Germinal center (tissue), 1 donor: ENCODE measurements at regions not wholly inside any gene's neighbourhood (a gene's known extent, or its start where the extent isn't known, plus 50 kb on each side); places are given as distances from the start of the nearest gene placed in this dataset.

Experiments used
- DNase-seq: peaks from one replicate; pipeline ENCODE4 v3.0.0; 2012; ENCODE audit warnings: mixed read lengths, low spot score

DNA sequence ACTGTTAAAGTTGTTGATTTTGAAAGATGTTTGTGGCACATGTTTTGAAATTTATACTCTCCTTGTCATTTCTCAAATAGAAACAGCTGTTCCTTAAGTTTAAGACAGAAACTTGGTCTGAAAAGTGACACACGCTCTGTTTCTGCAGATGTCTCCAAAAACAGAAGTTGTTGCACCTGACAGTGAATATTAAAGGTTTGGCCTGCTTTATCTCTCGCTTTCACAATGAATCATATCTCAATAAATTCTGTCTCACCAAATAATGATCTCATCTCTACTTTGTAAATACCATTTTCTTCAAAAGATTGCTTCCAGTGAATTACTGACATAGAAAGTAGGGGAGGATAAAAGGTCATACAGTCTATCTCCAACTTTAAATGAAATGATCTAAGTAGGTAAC, 294.9 kb upstream of the SYT4 start:
- DNase-seq = no peak

DNA sequence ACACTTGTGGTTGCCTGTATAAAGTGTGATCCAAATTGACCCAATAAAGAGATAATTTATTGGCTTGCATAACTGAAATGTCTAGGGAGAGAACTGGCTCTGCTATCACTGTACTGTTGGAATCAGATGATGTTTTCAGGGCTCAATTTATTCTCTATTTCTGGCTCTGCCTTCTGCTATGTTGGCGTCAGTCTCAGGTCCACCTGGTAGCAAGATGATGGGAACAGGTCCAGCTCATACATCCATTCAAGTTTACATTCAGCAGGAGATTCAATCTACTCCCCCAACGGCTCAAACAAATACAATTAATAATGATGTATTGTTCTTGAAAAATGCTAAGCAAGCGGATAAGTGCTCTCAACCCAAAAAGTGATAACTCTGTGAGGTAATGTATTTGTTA, 297.7 kb upstream of the SYT4 start:
- DNase-seq = no peak

DNA sequence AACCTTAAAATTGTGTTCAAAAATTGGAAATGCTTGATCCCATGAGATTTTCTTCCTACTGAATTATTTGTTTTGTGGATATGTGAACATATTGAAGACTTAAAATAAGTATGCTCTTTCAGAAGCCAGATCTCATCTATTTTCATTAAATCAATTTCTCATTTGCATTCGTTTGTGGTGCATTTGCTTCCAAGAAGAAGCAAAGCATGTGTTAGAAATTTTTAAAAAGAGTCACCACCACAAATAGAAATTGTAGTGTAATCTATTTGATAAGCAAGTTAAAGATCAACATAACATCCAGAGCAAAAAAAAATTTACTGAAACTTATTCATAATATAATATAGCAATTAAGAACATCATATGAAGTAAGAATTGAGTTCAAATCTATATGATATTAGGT, 300.9 kb upstream of the SYT4 start:
- no peak for DNase-seq

DNA sequence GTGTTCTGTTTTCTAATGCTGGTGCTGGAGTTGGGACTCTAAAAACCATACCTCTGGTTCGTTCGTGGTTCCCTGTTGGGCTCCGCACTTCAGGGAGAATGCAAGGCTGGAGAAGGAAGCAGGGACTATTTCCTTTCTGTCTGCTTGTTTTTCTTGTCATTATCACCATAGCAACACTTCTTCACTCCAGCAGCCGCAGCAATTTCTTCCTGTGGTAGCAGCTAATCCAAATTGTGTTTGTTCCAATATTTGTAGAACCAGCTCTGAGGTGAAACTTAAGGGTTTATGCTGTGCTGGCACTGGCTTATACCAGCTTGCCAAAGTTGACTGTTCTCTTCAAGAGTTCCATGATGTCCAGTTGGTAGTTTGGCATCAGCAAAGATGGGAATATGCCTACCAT, 301.4 kb upstream of the SYT4 start:
- no peak for DNase-seq

DNA sequence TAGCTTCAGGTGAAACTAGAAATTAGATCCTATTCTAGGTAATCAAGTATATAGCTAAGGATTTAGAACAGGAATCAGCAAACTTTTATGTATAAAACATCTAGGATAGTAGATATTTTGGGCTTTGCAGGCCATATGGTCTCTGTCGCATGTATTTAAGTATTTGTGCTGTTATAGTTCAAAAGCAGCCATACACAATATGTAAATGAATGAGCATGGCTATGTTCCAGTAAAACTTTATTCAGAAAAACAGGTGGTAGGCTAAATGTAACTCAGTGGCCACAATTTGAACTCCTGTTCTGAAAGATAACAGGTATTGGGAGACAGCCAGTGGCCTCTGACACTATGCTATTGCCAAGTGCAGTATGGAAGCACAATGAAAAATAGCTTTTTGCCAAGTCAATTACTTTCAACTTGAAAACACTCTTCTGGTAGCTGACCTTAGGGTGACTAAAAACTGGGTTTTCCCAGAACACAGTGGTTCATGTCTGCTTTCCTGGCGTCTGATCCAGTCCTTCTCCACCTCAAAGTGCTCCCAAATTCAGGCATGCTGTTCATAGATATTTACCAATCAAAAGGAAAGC, 304.7 kb upstream of the SYT4 start:
- no peak for DNase-seq

DNA sequence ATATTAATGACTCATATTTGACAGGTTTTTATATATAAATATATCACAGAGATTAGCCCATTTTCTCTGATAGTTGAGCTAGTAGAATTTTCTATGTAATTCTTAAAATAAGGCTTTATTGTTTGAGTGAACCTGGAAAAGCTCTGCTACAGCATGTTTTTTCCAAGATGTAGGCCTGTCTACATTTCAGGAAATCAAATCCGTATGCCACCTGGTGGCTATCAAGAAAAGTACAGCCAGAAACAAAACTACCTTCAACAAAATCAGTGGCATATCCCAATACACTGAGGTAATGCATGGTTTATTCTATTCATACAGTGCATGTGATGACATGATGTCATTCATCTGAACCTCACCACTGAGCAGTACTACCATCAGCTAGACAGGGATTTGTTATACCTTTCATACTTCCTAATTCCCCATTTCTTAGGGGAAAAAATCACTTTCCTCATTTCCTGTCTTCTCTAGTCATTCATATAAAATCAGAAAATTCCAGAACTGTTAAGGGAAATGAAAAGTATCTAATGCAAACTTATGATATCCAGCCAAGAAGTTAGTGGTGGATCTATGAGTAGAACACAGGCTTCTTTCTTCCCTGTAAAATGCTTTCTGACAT, 310.4 kb upstream of the SYT4 start:
- DNase-seq = peak; percentile 6

DNA sequence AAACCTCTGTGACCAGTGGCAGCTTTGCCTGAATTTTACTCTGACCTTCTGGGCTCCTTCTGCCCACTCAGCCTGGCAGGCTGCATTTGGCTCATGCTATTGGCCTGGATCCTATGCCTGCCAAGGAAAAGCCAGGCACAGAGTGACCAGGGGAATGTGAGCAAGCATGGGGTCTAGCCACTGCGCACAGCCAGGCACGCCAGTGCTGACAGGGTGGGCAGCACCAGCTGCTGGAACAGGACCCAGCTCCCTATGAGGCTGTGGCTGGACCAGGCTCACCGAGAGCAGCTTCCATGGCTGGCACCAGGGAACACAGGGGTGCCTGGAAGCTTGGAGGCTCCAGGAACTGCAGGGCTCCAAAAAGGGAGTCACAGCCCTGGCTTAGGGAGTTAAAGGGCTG, 311.5 kb upstream of the SYT4 start:
- no peak for DNase-seq

DNA sequence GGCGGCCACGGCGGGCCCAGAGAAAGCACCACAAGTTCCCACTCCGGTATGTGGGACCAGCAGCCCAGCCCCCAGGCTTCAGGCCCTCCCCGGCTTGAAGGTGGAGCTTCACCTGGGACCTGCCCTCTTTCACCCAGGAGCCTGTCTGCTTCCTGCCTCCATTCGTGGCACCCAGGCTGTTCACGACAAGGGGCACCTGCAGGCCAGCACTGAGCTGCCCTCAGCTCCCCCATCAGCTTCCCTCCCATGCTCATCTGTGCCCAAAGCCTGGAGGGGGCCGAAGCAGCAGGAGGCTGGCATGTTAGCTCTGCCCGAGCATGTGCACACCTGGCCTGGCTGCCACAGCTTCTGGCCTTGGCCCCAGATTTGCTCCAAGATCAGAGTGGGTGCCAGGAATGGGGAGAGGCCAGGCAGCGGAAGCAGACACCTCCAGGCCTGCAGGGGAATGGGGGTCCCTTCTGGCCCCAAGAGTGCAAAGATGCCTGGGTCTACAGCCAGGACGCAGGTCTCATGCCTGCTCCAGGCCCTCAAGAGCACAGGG, 312.4 kb upstream of the SYT4 start:
- DNase-seq = no peak

DNA sequence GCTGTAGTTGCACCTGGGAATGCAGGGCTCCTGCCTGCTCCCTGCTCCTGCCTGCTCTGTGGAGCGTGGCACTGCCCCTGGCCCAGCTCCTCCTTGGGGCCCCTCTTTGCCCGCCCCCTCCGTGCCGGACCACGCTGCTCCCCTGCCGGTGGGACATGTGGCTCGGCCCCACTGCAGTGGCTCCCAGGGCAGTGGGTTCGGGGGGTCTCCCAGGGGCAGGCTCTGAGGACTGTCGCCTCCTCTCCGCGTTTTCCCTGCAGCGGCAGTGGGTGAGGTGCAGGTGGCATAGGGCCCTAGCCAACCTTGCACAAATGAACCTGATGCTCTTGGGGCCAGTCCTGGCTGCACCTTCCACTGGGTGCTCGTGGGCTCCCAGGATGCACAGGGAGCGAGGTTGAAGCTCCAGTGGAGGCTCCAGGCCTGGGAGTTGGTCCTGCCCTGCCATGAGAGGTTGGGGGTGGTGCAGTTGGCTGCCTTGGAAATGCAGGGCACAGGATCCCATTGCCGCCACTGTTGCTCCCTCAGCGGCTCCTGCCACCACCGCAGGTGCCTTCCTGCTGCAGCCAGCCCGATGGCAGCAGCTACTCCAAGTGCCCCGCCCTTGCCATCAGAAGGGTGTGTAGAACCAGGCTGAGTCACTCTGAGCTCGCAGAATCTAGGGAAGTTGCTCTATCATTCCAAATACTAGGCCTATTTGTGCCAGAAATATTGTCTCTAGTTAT, 313.1 kb upstream of the SYT4 start:
- DNase-seq = no peak

DNA sequence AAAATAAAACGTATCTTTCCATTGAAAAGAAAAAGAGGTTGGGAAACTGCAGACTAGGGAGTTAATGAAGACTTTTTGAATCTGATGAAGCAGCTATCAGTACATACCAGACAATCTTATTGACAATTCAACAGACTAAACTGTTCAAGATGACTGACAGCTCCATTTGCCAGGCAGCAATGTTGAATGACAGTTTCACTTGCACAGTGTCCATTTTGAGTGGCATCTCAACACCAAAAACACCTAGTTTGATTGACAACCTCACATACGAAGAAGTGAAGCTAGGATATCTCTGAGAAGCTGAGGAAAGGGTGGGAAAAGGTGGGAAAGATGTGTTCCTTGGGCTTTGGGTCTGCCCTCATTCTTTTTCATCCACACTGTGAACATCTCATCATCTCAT, 315.0 kb upstream of the SYT4 start:
- no peak for DNase-seq

DNA sequence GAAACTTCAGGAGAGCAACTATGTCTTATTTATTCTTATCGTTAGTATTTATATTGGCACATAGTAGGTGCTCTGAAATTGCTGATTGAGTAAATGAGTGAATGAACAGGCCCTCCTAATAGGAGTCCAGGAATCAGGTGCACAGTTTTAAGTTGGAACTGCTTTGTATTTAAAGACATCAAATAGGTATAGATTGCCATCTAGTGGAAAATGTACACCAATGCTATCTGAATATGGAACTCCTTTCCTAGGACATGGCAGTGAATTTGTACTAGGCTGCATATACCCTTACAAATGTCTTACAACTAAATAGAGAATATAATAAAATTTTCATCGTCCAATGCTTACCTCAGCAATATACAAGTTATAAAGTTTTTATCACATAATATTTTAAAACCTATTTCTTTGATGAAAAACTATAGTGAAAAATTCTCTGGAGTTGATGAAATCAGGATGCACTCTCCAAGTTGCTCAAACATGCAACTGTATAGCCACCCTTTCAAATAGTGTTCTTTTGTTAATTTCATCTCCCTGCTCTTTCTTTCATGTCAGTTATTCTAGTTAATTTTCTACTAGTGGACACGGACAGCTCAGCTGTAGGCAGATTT, 318.9 kb upstream of the SYT4 start:
- no peak for DNase-seq

DNA sequence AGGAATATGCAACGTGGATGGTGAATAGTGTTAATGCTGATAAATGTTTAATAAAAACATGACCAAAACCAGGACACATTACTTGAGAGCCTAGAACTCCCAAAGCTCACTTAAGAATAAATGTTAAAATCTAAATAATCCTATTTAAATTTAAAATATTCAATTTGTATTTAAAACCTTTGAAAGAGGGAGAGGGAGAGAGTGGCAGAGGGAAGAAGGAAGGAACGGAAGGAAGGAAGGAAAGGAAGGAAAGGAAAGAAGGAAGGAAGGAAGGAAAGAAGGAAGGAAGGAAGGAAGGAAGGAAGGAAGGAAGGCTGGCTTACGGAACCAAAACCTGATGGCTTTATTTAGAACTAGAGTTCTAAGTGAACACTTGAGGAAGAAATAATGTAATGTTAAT, 324.1 kb upstream of the SYT4 start:
- DNase-seq = no peak

DNA sequence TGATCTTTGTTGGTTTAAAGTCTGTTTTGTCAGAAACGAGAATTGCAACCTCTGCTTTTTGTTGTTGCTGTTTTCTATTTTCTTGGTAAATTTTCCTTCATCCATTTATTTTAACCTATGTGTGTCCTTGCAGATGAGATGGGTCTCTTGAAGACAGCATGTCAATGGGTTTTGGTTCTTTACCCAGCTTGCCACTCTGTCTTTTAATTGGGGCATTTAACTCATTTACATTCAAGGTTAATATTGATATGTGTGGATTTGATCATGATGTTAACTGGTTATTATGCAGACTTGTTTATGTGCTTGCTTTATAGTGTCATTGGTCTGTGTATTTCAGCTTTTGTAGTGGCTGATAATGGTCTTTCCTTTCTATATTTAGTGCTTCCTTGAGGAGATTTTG, 327.9 kb upstream of the SYT4 start:
- no peak for DNase-seq

DNA sequence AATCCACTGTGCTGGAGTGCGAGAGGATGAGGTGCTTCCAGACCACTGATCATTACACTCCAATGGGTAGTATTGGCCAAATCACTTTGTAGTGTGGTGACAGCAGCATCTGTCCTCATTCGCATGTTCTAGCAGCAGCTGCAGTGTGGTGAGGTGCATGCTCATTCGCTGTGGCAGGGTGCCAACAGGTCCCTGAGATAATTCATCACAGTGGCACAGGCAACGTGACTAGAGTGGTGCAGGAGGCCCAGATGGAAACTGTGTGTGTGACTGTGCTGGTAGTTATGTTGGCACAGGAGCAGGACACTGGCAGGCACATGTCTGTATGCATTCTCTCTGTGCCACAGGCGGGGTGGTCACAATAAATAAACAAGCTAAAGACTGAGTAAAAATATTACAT, 329.5 kb upstream of the SYT4 start:
- DNase-seq = no peak

DNA sequence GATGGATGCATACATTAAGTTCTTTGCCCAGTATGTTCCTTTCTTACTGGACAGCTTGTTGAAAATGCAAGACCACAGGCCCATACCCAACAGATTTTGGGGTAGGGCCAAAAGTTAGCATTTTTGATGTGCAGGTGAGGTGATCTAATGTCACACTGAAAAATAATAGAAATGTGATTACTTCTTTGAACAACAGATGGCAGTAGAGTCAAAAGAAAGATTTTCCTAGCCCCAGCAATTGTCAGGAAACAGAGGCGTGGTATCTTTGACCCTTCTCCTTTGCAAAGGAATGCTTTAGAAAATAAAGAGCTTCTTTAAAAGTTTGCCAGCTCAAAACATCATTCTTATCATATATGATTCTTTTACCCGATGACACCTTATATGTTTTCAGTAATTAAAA, 343.6 kb upstream of the SYT4 start:
- DNase-seq = peak; percentile 9

DNA sequence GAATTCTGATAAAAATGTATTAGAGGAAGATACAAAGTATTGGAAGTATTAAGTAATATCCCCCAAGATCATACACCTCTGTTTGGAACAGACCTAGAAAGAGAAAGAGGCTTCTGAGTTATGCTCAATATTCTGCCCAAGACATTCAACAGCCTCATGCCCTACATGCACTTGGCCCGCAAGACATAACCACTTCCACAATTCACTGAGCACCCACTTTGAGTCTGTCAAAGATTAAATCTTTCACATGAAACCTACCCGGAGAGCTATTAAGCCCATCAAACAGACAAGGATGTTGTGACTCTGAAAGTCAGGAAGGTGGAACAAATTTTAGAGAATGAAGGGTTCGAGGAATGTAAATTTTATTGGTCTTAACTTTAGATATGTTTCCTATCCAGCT, 344.7 kb upstream of the SYT4 start:
- no peak for DNase-seq

DNA sequence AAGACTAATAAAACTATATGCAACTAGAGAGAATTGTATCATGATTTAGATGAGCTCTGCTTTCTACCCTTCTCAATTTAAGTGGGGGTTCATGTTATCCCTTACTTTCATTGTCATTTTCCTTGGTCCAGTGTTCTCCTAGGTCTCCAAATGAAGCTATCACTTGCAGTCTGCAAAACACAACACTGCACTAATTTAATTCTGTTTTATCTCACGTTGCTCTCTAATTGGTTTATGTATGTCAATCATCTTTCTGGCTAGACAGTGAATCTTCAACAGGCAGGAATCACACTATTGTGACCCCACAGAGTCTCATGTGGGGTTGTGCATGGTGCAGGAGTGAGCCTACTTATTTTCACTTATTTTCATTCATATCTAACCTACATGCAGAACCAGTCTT, 348.3 kb upstream of the SYT4 start:
- no peak for DNase-seq

DNA sequence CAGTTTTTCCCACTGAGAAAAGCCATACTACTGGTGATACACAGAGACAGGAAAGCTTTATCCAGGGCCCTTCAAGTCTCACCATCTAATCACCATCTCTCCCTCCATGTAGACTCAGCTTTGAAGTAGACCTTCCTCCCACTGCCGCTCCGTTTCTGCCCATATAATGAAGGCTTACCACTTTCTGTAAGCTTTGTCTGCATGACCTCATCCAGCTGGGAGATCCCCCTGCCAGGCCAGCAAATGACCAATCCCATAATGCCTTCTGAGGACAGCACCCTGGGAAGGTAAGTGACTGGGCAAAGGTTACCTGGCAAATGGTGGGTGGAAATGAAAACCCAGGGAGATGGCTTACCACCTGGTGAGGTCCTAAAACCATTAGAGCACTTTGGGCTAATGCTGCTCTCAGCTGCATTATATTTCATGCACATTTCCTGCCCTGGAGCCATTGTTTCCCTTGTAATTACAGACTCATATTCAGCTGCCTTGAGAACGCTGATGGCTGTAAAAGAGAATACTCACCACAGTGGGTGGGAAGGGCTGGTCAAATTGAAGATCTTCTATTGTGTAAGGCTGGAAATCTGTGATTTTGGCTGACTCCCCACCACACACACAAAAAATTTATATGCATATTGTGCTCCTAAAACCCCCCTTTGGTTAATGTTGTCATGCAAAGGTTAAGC, 350.7 kb upstream of the SYT4 start:
- DNase-seq = no peak

DNA sequence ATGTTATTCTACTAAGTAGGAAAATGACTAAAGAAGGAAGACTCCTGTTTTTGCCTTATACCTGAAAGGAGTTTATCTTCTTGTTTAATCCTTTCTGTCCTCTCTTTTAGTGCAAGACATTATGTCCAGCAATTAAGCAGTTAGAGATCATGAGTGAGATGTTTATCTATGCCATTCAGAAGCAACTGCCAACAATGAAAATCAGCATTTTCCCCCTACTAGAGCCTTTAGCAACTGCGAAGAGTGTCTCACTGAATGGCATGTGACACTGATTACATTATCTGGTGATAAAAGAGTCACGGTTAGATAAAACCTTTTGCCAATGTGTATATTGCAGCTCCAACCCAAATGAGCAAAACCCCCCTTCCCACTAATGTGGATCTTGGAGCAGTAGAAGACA, 357.7 kb upstream of the SYT4 start:
- DNase-seq = no peak

DNA sequence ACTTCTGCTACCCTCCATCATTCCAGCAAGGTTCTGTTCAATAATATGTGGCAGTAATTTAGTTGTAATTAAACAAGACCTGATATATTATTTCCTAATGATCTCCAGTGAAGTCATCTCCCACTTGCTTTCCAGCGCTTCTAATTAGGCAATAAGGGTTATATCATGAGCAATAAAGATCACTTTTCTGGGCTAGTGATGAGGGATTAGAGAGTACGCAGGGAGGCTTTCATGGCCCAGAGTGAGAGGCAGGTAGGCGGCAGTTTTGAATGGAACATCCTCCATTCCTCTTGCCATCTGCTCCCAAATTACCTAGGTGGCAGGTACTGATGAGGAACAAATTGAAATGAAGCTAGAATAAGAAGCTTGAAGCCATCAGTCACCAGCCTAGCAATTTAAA, 358.1 kb upstream of the SYT4 start:
- DNase-seq = no peak

DNA sequence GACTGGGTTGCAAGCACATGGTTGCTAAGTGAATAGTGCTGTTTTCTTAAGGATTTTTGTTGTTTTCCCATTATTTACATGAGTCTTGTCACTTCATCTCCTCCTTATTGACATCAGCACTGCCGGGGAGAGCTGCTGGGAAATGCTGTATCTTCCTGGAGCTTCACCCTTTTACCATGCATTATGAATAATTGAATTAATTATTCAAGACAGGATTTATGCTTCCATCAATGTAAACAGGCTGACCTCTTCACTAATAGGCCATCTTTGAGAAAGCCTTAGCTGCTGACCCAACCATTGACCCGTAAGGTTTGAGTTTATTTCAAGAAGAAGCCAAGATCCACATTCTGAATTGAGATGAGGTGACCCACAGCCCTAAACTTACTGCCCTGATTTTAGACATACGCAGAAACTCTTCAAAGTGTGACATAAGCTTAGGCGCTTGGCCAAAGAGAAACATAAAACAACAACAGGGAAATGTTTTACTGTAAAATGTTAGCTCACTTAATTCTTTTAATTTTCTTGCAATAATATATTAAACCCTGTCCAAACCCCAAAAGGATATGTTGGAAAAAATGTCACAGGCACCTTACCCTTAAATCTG, 365.5 kb upstream of the SYT4 start:
- no peak for DNase-seq

DNA sequence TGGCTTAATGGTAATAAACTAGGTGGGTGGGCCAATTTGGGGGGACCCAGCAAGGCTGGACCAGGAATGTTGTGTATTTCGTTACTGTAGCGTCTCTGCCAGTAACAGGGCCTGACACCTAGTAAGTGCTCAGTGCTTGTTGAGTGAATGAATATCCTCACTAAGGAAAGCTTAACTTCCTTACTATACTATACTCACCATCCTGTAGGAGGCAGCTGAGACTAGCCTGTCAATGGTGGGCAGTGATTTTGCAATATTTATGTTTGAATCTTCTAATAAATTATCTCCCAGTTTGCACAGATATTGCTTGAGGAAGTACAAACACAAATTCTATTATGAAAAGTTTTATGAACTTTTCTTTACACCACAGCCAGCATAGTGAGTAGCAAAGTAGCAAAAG, 370.7 kb upstream of the SYT4 start:
- no peak for DNase-seq
